ENCODE measurements at regions not wholly inside any gene's neighbourhood (a gene's known extent, or its start where the extent isn't known, plus 50 kb on each side); places are given as distances from the start of the nearest gene placed in this dataset.

DNA sequence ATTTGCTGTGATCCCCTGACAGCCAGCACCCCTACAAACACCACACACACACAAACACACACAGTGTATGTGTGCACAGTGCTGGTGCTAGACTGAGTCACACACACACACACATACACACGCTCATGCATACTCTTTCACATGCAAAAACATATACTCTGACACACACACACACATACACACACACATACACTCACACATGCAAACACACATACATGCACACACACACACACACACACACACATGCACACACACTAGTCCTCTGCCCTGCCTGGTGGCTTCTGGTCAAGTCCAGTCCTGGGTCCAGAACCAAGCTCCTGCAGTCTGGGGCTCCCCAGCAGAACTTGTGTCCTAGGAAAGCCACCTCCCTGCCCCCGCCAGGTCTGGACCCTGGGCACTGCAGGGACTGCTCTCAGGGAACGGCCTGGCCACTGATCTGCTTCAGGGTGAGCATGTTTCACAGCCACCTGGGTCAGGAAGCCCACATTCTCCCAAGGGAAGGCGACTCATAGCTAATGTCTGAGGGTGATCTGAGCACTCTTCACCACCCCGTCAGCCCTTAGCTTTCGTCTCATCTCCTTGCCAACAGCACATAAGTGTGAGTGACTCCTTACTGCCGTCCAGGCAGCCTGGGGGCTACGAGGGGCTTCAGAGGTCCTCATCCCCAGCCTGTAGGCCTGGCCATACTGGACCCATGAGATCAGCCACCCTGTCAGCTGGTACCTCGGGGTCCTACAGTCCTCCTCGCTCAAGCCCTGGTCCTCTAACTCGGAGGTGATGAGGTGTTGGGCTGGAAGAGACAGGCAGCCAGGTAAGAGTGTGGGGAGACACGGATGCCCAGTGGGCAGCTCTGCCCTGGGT lies 88.1 kb downstream of the MCFD2 start:
- Mint-ChIP-seq H3K4me1 (no peaks in the 10 kb centered on the region), H3K27me3 (peaks cover 22% of the 10 kb centered on the region), H3K4me3 (no peak overlapping the region), H3K27ac (no peak overlapping the region), H3K9me3 (peaks cover 3% of the 10 kb centered on the region), H3K36me3 (ENCODE audit: low read depth) (no peaks in the 10 kb centered on the region)
- DNase-seq = no peak
- peak; percentile 56 for ATAC-seq (ENCODE audit: low read depth)
- TF ChIP-seq, protein P1, sequence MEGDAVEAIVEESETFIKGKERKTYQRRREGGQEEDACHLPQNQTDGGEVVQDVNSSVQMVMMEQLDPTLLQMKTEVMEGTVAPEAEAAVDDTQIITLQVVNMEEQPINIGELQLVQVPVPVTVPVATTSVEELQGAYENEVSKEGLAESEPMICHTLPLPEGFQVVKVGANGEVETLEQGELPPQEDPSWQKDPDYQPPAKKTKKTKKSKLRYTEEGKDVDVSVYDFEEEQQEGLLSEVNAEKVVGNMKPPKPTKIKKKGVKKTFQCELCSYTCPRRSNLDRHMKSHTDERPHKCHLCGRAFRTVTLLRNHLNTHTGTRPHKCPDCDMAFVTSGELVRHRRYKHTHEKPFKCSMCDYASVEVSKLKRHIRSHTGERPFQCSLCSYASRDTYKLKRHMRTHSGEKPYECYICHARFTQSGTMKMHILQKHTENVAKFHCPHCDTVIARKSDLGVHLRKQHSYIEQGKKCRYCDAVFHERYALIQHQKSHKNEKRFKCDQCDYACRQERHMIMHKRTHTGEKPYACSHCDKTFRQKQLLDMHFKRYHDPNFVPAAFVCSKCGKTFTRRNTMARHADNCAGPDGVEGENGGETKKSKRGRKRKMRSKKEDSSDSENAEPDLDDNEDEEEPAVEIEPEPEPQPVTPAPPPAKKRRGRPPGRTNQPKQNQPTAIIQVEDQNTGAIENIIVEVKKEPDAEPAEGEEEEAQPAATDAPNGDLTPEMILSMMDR (IDR thresholded peaks at IDR 0.05) = no peak
- ChIA-PET POLR2A (no interaction called here), CTCF (no interaction called here)
- intact Hi-C loops (cut with micrococcal nuclease) = no loop called here

DNA sequence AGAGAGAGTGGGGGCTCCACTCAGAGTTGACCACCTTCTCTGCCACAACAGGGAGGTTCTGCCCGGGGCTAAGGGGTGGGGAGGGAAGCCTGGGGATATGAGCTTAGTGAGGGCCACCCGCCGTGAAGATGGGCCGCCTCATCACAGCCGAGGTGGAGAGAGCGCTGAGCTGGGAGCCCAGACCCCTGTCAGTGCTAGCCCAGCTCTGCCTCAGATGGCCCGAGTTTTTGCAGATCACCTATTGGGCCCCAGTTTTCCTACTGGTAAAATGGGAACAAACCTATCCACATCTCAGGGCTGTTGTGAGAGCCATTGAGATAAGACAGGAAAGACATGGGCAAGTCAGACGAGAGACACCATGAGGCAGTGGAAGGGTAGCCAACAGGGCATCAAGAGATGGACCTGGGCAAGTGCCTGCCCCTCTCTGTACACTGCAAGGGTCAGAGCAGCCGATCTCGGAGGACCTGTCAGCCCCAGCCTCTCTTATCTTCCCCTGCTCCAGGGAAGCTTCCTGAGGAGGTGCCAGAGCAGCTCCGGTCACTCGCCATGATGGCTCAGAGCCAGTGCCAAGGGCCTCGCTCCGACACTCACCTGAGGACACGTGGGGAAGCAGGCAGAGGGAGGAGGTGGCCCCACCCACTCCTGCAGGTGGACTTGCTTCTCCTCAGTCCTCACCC lies 88.9 kb downstream of the MCFD2 start:
- Mint-ChIP-seq H3K9me3 (peaks cover 3% of the 10 kb centered on the region), H3K27ac (no peak overlapping the region), H3K4me1 (no peaks in the 10 kb centered on the region), H3K27me3 (peaks cover 18% of the 10 kb centered on the region), H3K36me3 (ENCODE audit: low read depth) (no peaks in the 10 kb centered on the region), H3K4me3 (no peak overlapping the region)
- ChIA-PET CTCF (no interaction called here), POLR2A (no interaction called here)
- intact Hi-C loops (cut with micrococcal nuclease) = no loop called here
- DNase-seq = no peak
- TF ChIP-seq, protein P1 (IDR thresholded peaks at IDR 0.05) = no peak
- ATAC-seq (ENCODE audit: low read depth) = no peak

DNA sequence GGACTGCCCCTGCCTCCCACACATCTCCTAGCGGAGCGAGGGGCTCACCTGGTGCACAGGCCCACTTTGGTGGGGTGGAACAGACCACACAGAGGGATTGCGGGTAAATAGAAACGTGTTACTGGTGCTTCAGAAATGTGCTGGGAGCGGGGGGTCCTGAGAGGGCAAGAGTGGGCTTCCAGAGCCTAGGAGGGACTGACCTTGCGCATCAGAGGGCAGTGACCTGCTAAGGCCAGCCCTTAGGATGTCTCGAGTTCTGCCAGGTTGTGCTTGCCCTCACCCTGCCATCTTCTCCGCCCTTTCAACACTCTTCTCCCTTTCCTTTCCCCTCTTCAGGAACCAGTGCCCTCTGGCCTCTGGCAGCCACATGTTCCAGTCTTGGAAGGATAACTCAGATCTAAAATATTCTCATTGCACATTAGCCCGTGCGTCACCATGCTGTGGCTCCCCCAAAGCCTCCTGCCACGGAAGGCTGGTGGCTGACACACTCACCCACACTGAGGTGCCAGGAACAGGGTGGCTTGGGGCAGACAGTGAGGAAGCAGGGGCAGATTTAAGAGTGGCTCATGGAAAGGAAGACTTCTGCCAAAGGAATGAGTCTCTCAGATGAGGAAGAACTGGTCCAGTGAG lies 89.6 kb downstream of the MCFD2 start:
- DNase-seq = no peak
- intact Hi-C loops (cut with micrococcal nuclease) = no loop called here
- Mint-ChIP-seq H3K27me3 (peaks cover 17% of the 10 kb centered on the region), H3K36me3 (ENCODE audit: low read depth) (no peaks in the 10 kb centered on the region), H3K4me3 (no peak overlapping the region), H3K4me1 (no peaks in the 10 kb centered on the region), H3K27ac (no peak overlapping the region), H3K9me3 (peaks cover 3% of the 10 kb centered on the region)
- TF ChIP-seq, protein P1 (IDR thresholded peaks at IDR 0.05) = no peak
- CTCF ChIA-PET = no interaction called here
- POLR2A ChIA-PET = no interaction called here
- ATAC-seq (ENCODE audit: low read depth) = no peak

DNA sequence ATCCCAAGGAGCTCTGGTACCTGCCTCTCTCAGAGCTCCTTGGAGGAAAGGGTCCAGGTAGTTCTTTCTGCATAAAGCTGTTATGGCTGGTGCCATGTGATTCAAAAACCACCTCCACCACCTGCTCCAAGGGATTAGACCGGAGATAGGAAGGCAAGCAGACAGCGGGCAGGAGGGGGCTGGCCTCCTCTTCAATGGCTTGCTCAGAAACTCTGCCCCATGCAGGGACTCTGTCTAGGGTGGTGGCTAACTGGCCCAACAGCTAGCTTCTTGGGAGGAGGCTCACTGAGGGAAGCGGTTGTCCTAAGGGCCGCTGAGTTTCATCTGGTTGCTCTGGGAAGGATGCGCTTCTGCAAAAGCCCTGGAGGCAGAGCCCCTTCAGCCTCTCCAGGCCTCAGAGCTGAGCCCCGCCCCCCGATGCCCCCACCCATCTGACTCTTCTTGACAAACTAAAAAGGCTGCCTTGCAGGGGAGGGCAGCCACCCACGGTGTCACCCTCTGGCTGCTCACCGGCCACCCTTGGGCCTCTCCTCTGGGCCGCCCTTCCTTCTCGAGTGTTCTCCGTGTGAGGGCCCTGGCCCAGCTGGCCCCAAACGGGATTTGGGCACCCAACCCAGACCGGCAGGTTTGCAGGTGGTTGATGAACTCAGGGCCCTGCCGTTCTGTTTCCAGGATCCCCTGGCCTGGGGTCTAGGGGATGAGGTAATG lies 90.2 kb downstream of the MCFD2 start:
- no peak overlapping the region for H3K4me3 Mint-ChIP-seq
- CTCF ChIA-PET = no interaction called here

More for the DNA sequence above, 90.2 kb downstream of the MCFD2 start:
- TF ChIP-seq, protein P1 (IDR thresholded peaks at IDR 0.05) = no peak
- intact Hi-C loops (cut with micrococcal nuclease) = no loop called here
- ATAC-seq (ENCODE audit: low read depth) (no peak), DNase-seq (no peak)
- H3K27ac Mint-ChIP-seq = no peak overlapping the region
- no peaks in the 10 kb centered on the region for H3K4me1 Mint-ChIP-seq
- no peaks in the 10 kb centered on the region for H3K36me3 Mint-ChIP-seq (ENCODE audit: low read depth)
- peaks cover under 1% of the 10 kb centered on the region for H3K9me3 Mint-ChIP-seq
- peaks cover 20% of the 10 kb centered on the region for H3K27me3 Mint-ChIP-seq
- POLR2A ChIA-PET = no interaction called here
